ENCODE measurements at regions not wholly inside any gene's neighbourhood (a gene's known extent, or its start where the extent isn't known, plus 50 kb on each side); places are given as distances from the start of the nearest gene placed in this dataset.

- TF ChIP-seq TAF1 (IDR thresholded peaks at IDR 0.05; ENCODE audit: low read depth) (no peak), TEAD4 (IDR thresholded peaks at IDR 0.05) (no peak), EP300 (IDR thresholded peaks at IDR 0.05; ENCODE audit: borderline replicate concordance) (no peak), FOXM1 (IDR thresholded peaks at IDR 0.05; ENCODE audit: borderline replicate concordance, low read depth) (no peak), YY1 (IDR thresholded peaks at IDR 0.05; ENCODE audit: low read depth) (no peak), TCF12 (IDR thresholded peaks at IDR 0.05; ENCODE audit: low read depth) (no peak)
- TF ChIP-seq, protein P1, sequence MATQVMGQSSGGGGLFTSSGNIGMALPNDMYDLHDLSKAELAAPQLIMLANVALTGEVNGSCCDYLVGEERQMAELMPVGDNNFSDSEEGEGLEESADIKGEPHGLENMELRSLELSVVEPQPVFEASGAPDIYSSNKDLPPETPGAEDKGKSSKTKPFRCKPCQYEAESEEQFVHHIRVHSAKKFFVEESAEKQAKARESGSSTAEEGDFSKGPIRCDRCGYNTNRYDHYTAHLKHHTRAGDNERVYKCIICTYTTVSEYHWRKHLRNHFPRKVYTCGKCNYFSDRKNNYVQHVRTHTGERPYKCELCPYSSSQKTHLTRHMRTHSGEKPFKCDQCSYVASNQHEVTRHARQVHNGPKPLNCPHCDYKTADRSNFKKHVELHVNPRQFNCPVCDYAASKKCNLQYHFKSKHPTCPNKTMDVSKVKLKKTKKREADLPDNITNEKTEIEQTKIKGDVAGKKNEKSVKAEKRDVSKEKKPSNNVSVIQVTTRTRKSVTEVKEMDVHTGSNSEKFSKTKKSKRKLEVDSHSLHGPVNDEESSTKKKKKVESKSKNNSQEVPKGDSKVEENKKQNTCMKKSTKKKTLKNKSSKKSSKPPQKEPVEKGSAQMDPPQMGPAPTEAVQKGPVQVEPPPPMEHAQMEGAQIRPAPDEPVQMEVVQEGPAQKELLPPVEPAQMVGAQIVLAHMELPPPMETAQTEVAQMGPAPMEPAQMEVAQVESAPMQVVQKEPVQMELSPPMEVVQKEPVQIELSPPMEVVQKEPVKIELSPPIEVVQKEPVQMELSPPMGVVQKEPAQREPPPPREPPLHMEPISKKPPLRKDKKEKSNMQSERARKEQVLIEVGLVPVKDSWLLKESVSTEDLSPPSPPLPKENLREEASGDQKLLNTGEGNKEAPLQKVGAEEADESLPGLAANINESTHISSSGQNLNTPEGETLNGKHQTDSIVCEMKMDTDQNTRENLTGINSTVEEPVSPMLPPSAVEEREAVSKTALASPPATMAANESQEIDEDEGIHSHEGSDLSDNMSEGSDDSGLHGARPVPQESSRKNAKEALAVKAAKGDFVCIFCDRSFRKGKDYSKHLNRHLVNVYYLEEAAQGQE (IDR thresholded peaks at IDR 0.05; ENCODE audit: low read depth): no peak
These were observed 182.4 kb downstream of the CD109 start for GRCh38 chr6:73878403-73878802.

All from Ishikawa (cell line).